Muscle layer of colon (tissue), 2 donors: ENCODE measurements at regions not wholly inside any gene's neighbourhood (a gene's known extent, or its start where the extent isn't known, plus 50 kb on each side); places are given as distances from the start of the nearest gene placed in this dataset.
"Not testable (repeated sequence)": the region's sequence is repeated elsewhere in the genome, so short reads cannot be mapped to it uniquely, and the experiment has no call there.

Experiments used
- H3K27ac ChIP-seq: one replicate; pipeline ENCODE4 v1.7.0; 2013; ENCODE audit warnings: low read depth, mild to moderate bottlenecking, low read length, moderate library complexity
- H3K27me3 ChIP-seq, 2 donors: one replicate each; pipeline ENCODE4 v1.7.0; 2013; ENCODE audit warnings: low read length in 2 of 2, mild to moderate bottlenecking in 2 of 2; ENCODE audit not compliant: insufficient read depth in 2 of 2, control insufficient read depth in 1 of 2
- H3K36me3 ChIP-seq: one replicate; pipeline ENCODE4 v1.7.0; 2013; ENCODE audit warnings: mild to moderate bottlenecking, low read length; ENCODE audit not compliant: insufficient read depth
- H3K4me1 ChIP-seq: one replicate; pipeline ENCODE4 v1.7.0; 2013; ENCODE audit warnings: mild to moderate bottlenecking, low read length; ENCODE audit not compliant: insufficient read depth
- H3K4me3 ChIP-seq, 2 donors: one replicate each; pipeline ENCODE4 v1.7.0; 2013; ENCODE audit warnings: low read length in 2 of 2, low read depth in 1 of 2, mild to moderate bottlenecking in 1 of 2, moderate library complexity in 1 of 2
- H3K9ac ChIP-seq: one replicate; pipeline ENCODE4 v1.7.0; 2013; ENCODE audit warnings: low read length
- H3K9me3 ChIP-seq: one replicate; pipeline ENCODE4 v1.7.0; 2013; ENCODE audit warnings: mild to moderate bottlenecking, low read length
- donor health status: abdominal sarcoma.
- donor health status: Adenocarcinoma of cecum.

- Histone ChIP-seq H3K27ac (no peak overlapping the region), H3K36me3 (no peaks in the 10 kb centered on the region), H3K9ac (no peak overlapping the region), H3K27me3 (no peaks in the 10 kb centered on the region), H3K4me3 (no peak overlapping the region), H3K4me1 (no peaks in the 10 kb centered on the region), H3K9me3 (no peaks in the 10 kb centered on the region)
Measured at GRCh38 chr3:22861426-22861825, 341.7 kb upstream of the UBE2E2 start.

DNA sequence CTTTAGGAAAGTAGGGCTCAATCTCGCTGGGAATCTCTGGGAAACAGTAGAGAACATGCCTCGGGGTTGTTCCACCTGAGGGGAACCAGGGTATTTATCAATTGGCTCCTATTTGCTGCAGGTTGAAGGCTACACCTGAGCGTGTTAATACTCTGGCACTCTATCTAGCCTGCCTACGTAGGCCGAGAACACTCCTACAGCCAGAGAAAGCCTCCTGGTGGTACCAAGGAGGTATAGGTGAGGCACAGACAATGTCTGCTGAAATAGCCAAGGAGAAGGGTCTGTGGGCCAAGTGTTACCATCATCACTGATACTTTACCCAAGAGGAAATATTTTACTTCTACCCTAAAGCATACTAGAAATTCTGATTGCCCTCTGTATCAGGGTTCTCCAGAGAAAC is 341.0 kb upstream of the UBE2E2 start:
- Histone ChIP-seq H3K4me1 (no peaks in the 10 kb centered on the region), H3K27ac (no peak overlapping the region), H3K36me3 (no peaks in the 10 kb centered on the region), H3K9ac (no peak overlapping the region), H3K4me3 (no peak overlapping the region), H3K27me3 (no peaks in the 10 kb centered on the region), H3K9me3 (no peaks in the 10 kb centered on the region)

DNA sequence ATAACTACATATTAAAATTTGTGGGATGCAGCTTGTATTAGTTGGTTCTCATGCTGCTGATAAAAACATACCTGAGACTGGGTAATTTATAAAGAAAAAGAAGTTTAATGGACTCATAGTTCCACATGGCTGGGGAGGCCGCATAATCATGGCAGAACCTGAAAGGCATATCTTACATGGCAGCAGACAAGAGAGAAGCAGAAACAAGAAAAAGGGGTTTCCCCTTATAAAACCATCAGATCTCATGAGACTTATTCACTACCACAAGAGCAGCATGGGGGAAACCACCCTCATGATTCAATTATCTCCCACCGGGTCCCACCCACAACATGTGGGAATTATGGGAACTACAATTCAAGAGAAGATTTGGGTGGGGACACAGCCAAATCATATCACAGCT is 320.3 kb upstream of the UBE2E2 start:
- H3K9me3 ChIP-seq, H3K9ac ChIP-seq, H3K4me3 ChIP-seq, H3K27ac ChIP-seq, H3K27me3 ChIP-seq, H3K36me3 ChIP-seq: not testable (repeated sequence)
- peaks cover 14% of the 10 kb centered on the region for H3K4me1 ChIP-seq

DNA sequence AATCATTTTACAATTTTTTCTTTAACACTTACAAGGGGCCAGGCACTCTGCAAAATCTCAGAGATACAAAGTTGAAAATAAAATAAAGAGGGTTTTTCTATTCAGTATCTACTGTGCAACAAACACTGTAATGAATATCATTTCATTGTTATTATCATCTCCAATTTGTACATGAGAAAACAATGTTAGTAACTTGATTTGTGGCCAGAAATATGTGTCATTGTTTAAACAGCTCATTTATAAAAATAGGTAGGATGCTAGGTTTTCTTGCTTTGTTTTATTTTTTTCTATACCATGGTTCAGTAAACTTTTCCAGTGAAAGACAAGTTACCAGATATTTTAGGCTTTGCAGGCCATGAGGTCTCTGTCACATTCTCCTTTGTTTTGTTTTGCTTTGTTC is 318.1 kb upstream of the UBE2E2 start:
- H3K9me3 ChIP-seq = no peaks in the 10 kb centered on the region
- H3K27me3 ChIP-seq = no peaks in the 10 kb centered on the region
- no peak overlapping the region for H3K4me3 ChIP-seq
- no peaks in the 10 kb centered on the region for H3K36me3 ChIP-seq
- no peak overlapping the region for H3K9ac ChIP-seq
- H3K27ac ChIP-seq = no peak overlapping the region
- peaks cover 17% of the 10 kb centered on the region for H3K4me1 ChIP-seq

GRCh38 chr3:22885574-22886341 is 317.4 kb upstream of the UBE2E2 start:
- Histone ChIP-seq H3K27me3 (no peaks in the 10 kb centered on the region), H3K9ac (no peak overlapping the region), H3K4me1 (peaks cover 17% of the 10 kb centered on the region), H3K36me3 (no peaks in the 10 kb centered on the region), H3K27ac (no peak overlapping the region), H3K4me3 (no peak overlapping the region), H3K9me3 (no peaks in the 10 kb centered on the region)

GRCh38 chr3:22886439-22887068 is 316.6 kb upstream of the UBE2E2 start:
- Histone ChIP-seq H3K27me3 (no peaks in the 10 kb centered on the region), H3K27ac (no peak overlapping the region), H3K4me3 (no peak overlapping the region), H3K4me1 (peaks cover 17% of the 10 kb centered on the region), H3K9ac (no peak overlapping the region), H3K36me3 (no peaks in the 10 kb centered on the region), H3K9me3 (no peaks in the 10 kb centered on the region)

GRCh38 chr3:22887664-22888291 is 315.3 kb upstream of the UBE2E2 start:
- H3K36me3 ChIP-seq = no peaks in the 10 kb centered on the region
- no peaks in the 10 kb centered on the region for H3K27me3 ChIP-seq
- peaks cover 17% of the 10 kb centered on the region for H3K4me1 ChIP-seq
- H3K9ac ChIP-seq = no peak overlapping the region
- no peak overlapping the region for H3K27ac ChIP-seq
- no peaks in the 10 kb centered on the region for H3K9me3 ChIP-seq
- H3K4me3 ChIP-seq = no peak overlapping the region

DNA sequence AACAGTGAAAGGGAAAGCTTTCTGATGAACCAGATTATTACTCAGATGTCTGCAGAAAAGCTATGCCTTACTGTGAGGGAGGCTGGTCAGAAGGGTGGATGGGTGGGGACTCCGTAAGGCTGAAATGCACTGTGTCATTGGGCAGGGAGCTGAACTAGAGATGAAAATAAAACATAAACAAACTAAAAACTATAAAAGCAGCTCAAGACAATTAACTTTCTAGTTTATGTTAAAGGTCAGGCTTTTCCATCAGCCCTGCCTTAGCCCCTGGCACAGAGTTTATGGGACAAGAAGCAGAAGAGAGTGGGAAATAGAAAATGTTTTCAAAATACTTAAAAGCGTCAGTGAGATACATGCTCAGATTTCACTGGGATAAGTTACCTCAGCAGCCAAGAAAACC is 310.0 kb upstream of the UBE2E2 start:
- peaks cover 25% of the 10 kb centered on the region for H3K4me1 ChIP-seq
- no peak overlapping the region for H3K27ac ChIP-seq
- no peaks in the 10 kb centered on the region for H3K36me3 ChIP-seq

GRCh38 chr3:22893644-22894325 is 309.3 kb upstream of the UBE2E2 start:
- H3K4me3 ChIP-seq = no peak overlapping the region
- H3K9me3 ChIP-seq = no peaks in the 10 kb centered on the region
- H3K4me1 ChIP-seq = peaks cover 27% of the 10 kb centered on the region
- H3K27ac ChIP-seq = no peak overlapping the region
- no peaks in the 10 kb centered on the region for H3K36me3 ChIP-seq
- no peak overlapping the region for H3K9ac ChIP-seq
- no peaks in the 10 kb centered on the region for H3K27me3 ChIP-seq

More for the DNA sequence above, 310.0 kb upstream of the UBE2E2 start:
- no peak overlapping the region for H3K9ac ChIP-seq
- H3K27me3 ChIP-seq = no peaks in the 10 kb centered on the region
- H3K9me3 ChIP-seq = no peaks in the 10 kb centered on the region
- no peak overlapping the region for H3K4me3 ChIP-seq

GRCh38 chr3:22894865-22895264 is 308.3 kb upstream of the UBE2E2 start:
- Histone ChIP-seq H3K27ac (no peak overlapping the region), H3K9ac (no peak overlapping the region), H3K4me1 (peaks cover 27% of the 10 kb centered on the region), H3K27me3 (no peaks in the 10 kb centered on the region), H3K4me3 (no peak overlapping the region), H3K9me3 (no peaks in the 10 kb centered on the region), H3K36me3 (no peaks in the 10 kb centered on the region)

DNA sequence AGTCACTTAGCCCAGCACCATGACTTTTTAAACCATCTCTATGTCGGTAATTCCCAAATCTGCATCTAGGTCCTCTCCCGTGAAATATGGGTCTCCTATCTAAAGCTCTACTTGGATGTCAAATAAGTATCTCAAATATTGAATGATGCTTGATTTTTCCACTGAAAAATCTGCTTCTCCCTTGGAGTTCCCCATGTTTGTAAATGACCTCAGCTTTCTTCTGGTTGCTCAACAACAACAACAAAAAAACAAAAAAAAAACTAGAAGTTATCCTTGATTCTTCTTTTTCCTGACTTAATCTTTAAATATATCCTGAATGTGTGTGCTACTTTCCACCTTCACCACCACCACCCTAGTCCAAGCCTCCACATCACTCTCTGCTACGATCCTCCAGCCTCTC is 307.5 kb upstream of the UBE2E2 start:
- Histone ChIP-seq H3K9ac (no peak overlapping the region), H3K27ac (no peak overlapping the region), H3K9me3 (no peaks in the 10 kb centered on the region), H3K36me3 (no peaks in the 10 kb centered on the region), H3K4me1 (peaks cover 27% of the 10 kb centered on the region), H3K27me3 (no peaks in the 10 kb centered on the region), H3K4me3 (no peak overlapping the region)
